HG03469 (cell line): ENCODE measurements at regions not wholly inside any gene's neighbourhood (a gene's known extent, or its start where the extent isn't known, plus 50 kb on each side); places are given as distances from the start of the nearest gene placed in this dataset.
"Not testable (repeated sequence)": the region's sequence is repeated elsewhere in the genome, so short reads cannot be mapped to it uniquely, and the experiment has no call there.

Experiments
- ATAC-seq: cut with Tn5 transposase; IDR thresholded peaks from one replicate; pipeline ENCODE4 v1.9.1; 2021; ENCODE audit warnings: mild to moderate bottlenecking, moderate library complexity, moderate number of reproducible peaks; ENCODE audit not compliant: unreplicated experiment

GRCh38 chr15:60134609-60135008 is 130.5 kb downstream of the FOXB1 start:
- no peak for ATAC-seq

GRCh38 chr15:60135961-60136360 is 131.8 kb downstream of the FOXB1 start:
- ATAC-seq = no peak

DNA sequence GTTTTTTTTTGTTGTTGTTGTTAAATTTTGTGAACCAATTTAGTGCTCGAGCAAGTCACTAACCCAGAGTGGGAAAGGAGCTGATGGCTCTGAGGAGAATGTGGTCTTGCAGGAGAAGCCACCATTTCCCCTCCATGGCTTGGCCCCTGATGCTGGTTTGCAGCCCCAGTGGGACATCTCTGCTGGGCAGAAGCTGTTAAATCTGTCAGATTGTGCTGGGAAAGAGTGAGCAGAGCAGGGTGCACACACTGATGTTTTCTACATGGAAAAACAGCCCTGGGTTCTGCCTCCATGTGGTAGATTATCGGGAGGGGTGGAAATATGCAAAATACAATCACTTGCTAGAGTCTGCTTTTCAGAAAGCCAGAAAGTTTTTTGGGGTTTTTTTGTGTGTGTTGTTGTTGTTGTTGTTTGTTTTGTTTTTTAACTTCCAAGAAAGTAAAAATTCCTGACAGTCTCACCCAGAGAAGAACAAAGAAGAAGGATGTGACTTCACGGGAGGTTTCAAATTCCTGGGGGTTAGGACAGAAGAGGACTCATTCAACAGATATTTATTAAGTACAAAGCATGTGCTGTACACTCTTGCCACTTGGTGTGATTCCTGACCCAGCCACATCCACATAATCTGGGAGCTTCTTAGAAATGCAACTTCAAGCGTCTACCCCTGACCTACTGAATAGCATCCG is 133.7 kb downstream of the FOXB1 start:
- no peak for ATAC-seq

DNA sequence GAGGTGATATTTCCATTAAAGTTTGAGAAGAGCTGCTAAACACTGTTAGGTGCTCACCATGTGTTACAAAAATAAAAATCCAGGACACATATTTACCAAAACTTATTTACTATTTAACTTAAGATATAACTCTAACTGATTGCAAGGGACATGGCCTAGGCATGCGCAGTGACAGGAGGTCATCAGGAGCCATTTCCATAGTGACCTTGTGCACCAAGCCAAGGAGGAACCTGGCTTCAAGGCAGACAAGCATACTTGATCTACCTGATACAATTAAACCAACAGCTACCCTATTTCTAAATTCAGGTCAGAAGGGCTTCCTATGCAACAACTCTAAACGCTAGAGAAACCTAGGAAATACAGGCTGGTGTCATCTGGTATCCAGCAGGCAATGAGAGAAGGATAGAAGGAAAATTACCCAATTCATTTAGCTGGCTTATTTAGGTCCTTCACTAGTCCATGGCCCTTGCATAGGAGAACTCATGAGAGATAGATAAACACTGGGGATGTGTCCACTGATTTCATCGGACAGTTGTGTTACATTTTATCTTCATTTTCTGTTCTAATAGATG is 134.4 kb downstream of the FOXB1 start:
- ATAC-seq = no peak

DNA sequence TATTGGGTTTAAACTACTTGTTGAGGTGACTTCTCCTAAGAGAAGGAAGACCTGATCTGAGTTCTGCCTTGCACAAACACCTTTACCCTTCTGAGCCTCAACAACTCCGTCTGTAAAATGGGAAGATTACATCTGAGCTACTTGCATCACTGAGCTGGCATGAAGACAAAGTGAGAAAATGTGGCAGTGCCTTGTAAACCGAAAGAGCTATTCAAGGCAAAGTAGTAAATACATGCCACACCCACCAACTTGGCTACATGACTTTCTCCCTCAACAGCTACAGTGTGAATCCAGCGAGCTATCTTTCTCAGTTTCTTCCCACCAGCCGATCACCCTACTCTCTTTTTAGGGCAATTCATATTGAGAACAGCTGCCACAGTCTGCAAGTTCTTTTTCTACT is 148.3 kb downstream of the FOXB1 start:
- no peak for ATAC-seq

GRCh38 chr15:60154764-60155325 is 150.7 kb downstream of the FOXB1 start:
- no peak for ATAC-seq

DNA sequence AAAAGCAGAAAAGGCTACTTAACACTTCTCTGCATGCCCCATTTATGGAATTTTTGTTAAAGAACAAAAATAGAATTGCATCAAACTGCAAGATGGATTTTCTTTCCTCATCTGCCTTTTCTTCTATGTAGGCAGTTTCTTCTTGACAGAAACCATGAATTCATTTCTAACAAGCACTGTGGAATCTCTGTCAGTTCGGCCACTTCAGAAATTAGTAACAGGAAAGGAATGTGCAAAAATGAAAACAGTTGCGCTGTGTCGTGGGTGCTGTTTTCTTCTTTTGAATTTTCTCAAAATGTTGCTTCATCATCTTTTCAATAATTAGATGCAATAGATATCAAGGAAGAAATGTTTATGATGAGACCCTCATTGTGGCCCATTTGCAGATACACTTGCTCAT is 151.6 kb downstream of the FOXB1 start:
- no peak for ATAC-seq

- ATAC-seq = no peak
Observed at GRCh38 chr15:60160909-60161308, 156.8 kb downstream of the FOXB1 start.

DNA sequence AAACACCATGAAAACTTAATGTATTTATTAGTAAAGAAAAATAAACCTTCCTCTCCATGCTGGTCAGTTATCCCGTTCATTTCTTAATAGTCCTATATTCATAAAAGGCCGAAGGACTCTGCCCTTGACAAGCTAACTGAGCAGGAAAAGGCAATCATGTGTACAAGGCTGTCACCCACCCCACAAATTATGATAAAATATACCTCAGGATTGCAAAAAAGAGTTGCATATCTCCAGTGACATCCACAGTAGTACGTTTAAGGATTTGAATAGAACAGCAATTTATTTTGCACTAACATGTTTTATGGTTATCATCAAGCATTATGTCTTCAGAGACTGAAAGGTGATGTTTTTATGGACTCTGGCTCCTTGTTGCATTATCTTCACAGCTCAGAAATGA is 157.6 kb downstream of the FOXB1 start:
- no peak for ATAC-seq

GRCh38 chr15:60162251-60162967 is 158.3 kb downstream of the FOXB1 start:
- ATAC-seq = no peak

DNA sequence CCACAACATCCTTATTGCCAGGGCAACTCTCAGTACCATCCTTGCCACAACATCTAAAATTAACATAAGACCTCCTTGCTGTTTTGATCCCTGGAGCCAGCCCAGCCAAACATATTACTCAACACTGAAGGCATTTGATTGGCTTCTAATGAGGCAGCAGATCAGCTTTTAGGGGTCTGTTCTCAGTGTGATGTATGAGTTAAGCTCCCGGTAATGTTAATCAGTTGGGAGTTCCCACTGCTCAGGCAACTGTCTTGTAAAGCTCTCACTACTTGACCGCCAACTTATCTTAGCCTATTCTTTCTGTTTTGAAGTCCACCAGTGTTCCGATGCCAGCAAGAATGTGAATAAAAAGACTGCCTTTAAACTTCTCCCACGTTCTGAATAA is 158.9 kb downstream of the FOXB1 start:
- ATAC-seq = no peak

DNA sequence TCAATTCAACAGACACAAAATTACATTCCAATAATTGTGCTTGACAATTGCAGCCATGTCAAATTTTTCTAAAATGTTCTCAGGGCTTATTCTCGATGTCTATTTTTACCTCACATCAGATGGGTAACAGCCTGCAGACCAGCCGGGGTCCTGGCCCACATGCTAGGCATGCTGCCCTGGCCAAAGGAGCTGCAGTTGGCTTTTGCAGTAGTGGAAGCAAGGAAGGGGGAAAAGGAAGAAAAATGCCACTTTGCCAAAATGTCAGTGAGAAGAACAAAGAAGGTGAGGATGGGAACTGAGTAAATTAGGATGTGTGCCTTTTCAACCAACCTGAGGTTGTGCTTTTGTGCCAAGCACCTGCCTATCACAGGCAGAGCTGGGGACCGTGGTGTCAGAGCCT is 161.0 kb downstream of the FOXB1 start:
- no peak for ATAC-seq

GRCh38 chr15:60172143-60172542 is 168.0 kb downstream of the FOXB1 start:
- no peak for ATAC-seq

- ATAC-seq = no peak
Observed at GRCh38 chr15:60179786-60180391, 175.8 kb downstream of the FOXB1 start.

- not testable (repeated sequence) for ATAC-seq
Observed at GRCh38 chr15:60181957-60182356, 177.8 kb downstream of the FOXB1 start.

DNA sequence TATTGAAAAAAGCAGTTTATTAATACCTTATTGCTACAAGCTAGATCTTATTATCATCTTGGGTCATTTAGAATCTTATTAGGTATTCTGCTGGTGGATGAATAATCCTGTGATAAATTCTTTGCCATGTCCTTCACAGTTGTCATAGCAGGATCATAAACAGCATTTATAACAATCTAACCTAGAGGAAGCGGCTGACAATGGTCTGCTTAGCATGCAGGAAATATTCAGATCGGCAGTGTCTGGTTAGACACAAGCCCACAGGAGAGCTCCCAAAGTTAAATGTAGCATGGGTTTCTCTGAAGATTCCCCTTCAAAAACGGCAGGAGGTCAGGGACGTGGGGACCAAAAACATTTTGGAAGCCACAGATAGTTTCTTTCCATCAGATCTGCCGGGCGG is 179.3 kb downstream of the FOXB1 start:
- no peak for ATAC-seq

- ATAC-seq = no peak
Observed at GRCh38 chr15:60184579-60184978, 180.5 kb downstream of the FOXB1 start.

DNA sequence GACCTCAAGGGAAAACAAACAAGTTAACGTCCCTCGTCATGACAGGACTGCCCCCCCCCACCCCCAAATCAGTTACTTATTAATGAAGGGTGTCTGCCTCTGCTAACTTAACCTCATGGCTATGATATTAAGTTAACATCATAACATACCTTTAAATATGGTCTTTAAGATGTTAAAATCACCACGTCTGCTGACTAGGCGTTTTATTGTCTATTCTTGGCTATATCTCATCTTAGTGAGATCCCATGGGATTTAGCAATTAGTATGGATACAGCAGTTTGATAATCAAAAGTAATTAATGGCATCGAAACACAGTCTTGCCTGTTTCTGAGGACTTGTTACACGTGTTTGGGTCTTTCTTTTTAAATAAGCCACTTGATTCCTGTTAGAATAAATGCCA is 186.9 kb downstream of the FOXB1 start:
- ATAC-seq = no peak

GRCh38 chr15:60191821-60192220 is 187.7 kb downstream of the FOXB1 start:
- ATAC-seq = no peak

GRCh38 chr15:60195611-60196010 is 191.5 kb downstream of the FOXB1 start:
- ATAC-seq = no peak

GRCh38 chr15:60204131-60204885 is 193.5 kb downstream of the ANXA2 start:
- no peak for ATAC-seq
